OCI-LY3 (cell line): ENCODE measurements at regions not wholly inside any gene's neighbourhood (a gene's known extent, or its start where the extent isn't known, plus 50 kb on each side); places are given as distances from the start of the nearest gene placed in this dataset.

Experiments
- H2AFZ ChIP-seq: fragments of 200-600, 300-600 bp; shearing (Covaris generic); 2 replicates; pipeline ENCODE4 v1.6.0; 2014; ENCODE audit warnings: antibody characterized with exemption, low read depth, low read length
- H3K27ac ChIP-seq: fragments of 200-600, 300-600 bp; sonication (generic); 2 replicates; pipeline ENCODE4 v1.5.1; 2014; ENCODE audit warnings: mild to moderate bottlenecking, low read length, moderate library complexity, mixed read lengths
- H3K27me3 ChIP-seq: fragments of 200-600, 300-600 bp; sonication (generic); 2 replicates; pipeline ENCODE4 v1.6.1; 2014; ENCODE audit warnings: low read depth, low read length, mixed read lengths
- H3K36me3 ChIP-seq: fragments of 200-600, 300-600 bp; sonication (generic); replicated peaks from 2 replicates; pipeline ENCODE3; 2014; ENCODE audit warnings: low read depth, low read length, mixed read lengths
- H3K4me1 ChIP-seq: fragments of 300-600, 200-600 bp; sonication (generic); 2 replicates; pipeline ENCODE4 v1.6.1; 2014; ENCODE audit warnings: low read length, mixed read lengths
- H3K4me2 ChIP-seq: fragments of 200-600, 300-600 bp; sonication (generic); 2 replicates; pipeline ENCODE4 v1.6.1; 2014; ENCODE audit warnings: low read length, mixed read lengths
- H3K4me3 ChIP-seq: fragments of 300-600, 200-600 bp; sonication (generic); 2 replicates; pipeline ENCODE4 v1.5.1; 2014; ENCODE audit warnings: antibody characterized with exemption, mild to moderate bottlenecking, low read length, moderate library complexity
- H3K79me2 ChIP-seq: fragments of 300-600, 200-600 bp; shearing (Covaris generic); 2 replicates; pipeline ENCODE4 v1.6.1; 2014; ENCODE audit warnings: mild to moderate bottlenecking, low read length, mixed read lengths
- H3K9ac ChIP-seq: fragments of 300-600, 200-600 bp; shearing (Covaris generic); 2 replicates; pipeline ENCODE4 v1.6.0; 2014; ENCODE audit warnings: mild to moderate bottlenecking, low read length, moderate library complexity
- H3K9me3 ChIP-seq: fragments of 200-600, 300-600 bp; shearing (Covaris generic); 2 replicates; pipeline ENCODE4 v1.6.1; 2014; ENCODE audit warnings: low read length, mixed read lengths; ENCODE audit not compliant: insufficient read depth
- H4K20me1 ChIP-seq: fragments of 200-600, 300-600 bp; sonication (generic); 2 replicates; pipeline ENCODE4 v1.6.1; 2016; ENCODE audit warnings: low read length, mixed read lengths; ENCODE audit not compliant: insufficient read depth
- CTCF ChIP-seq: fragments of 200-600, 300-600 bp; sonication (generic); IDR thresholded peaks from 2 replicates; pipeline ENCODE4 v1.5.1; 2014; ENCODE audit warnings: antibody characterized with exemption, low read length, low read depth
- EZH2phosphoT487 ChIP-seq: fragments of 200-600 bp; shearing (Covaris generic); IDR thresholded peaks from 2 replicates; pipeline ENCODE4 v1.6.1; 2018; ENCODE audit warnings: antibody characterized with exemption, mixed run types, low read depth

- Histone ChIP-seq H2AFZ (no peak overlapping the region), H4K20me1 (no peaks in the 10 kb centered on the region), H3K27ac (no peak overlapping the region), H3K27me3 (no peaks in the 10 kb centered on the region), H3K79me2 (no peaks in the 10 kb centered on the region), H3K9me3 (no peaks in the 10 kb centered on the region), H3K4me2 (no peak overlapping the region), H3K4me1 (peaks cover 24% of the 10 kb centered on the region), H3K36me3 (no peaks in the 10 kb centered on the region), H3K9ac (no peak overlapping the region), H3K4me3 (no peak overlapping the region)
- TF ChIP-seq EZH2phosphoT487 (no peak), CTCF (no peak)
Observed at GRCh38 chr10:89153971-89154370, 53.1 kb downstream of the CH25H start.

- Histone ChIP-seq H3K79me2 (no peaks in the 10 kb centered on the region), H3K27me3 (no peaks in the 10 kb centered on the region), H3K27ac (no peak overlapping the region), H3K36me3 (no peaks in the 10 kb centered on the region), H4K20me1 (no peaks in the 10 kb centered on the region), H2AFZ (no peak overlapping the region), H3K9ac (no peak overlapping the region), H3K4me1 (peaks cover 24% of the 10 kb centered on the region), H3K4me2 (no peak overlapping the region), H3K4me3 (no peak overlapping the region), H3K9me3 (no peaks in the 10 kb centered on the region)
- no peak for TF ChIP-seq CTCF
Observed at GRCh38 chr10:89153116-89153515, 54.0 kb downstream of the CH25H start.

- Histone ChIP-seq H4K20me1 (no peaks in the 10 kb centered on the region), H3K27me3 (no peaks in the 10 kb centered on the region), H3K9me3 (no peaks in the 10 kb centered on the region), H2AFZ (no peak overlapping the region), H3K9ac (no peak overlapping the region), H3K4me2 (no peak overlapping the region), H3K36me3 (no peaks in the 10 kb centered on the region), H3K27ac (no peak overlapping the region), H3K4me1 (peaks cover 19% of the 10 kb centered on the region), H3K79me2 (no peaks in the 10 kb centered on the region), H3K4me3 (no peak overlapping the region)
- TF ChIP-seq EZH2phosphoT487 (no peak), CTCF (no peak)
Observed at GRCh38 chr10:89151857-89152256, 55.3 kb downstream of the CH25H start.

GRCh38 chr10:89148061-89148460 lies 59.1 kb downstream of the CH25H start:
- no peaks in the 10 kb centered on the region for H3K36me3 ChIP-seq
- no peaks in the 10 kb centered on the region for H3K79me2 ChIP-seq
- no peak overlapping the region for H3K4me2 ChIP-seq
- H3K27me3 ChIP-seq: no peaks in the 10 kb centered on the region
- no peak overlapping the region for H3K9ac ChIP-seq
- TF ChIP-seq EZH2phosphoT487: no peak
- TF ChIP-seq CTCF: no peak
- H2AFZ ChIP-seq: no peak overlapping the region
- H3K9me3 ChIP-seq: no peaks in the 10 kb centered on the region
- H4K20me1 ChIP-seq: no peaks in the 10 kb centered on the region
- no peak overlapping the region for H3K4me3 ChIP-seq
- no peak overlapping the region for H3K27ac ChIP-seq
- H3K4me1 ChIP-seq: no peaks in the 10 kb centered on the region
